GM12878 (cell line): ENCODE measurements at regions not wholly inside any gene's neighbourhood (a gene's known extent, or its start where the extent isn't known, plus 50 kb on each side); places are given as distances from the start of the nearest gene placed in this dataset.

Experiments
- ATAC-seq: fragments of 200-7000 bp; cut with Tn5 transposase; 3 replicates; pipeline ENCODE4 v1.9.1; 2020; ENCODE audit warnings: mild to moderate bottlenecking, moderate library complexity
- BruUV-seq: library from RNA; stranded (reverse); fragments of 400-500 nt; replicated peaks from 2 replicates; lab custom pipeline; 2021; lab: Mats Ljungman, UMichigan
- CTCF ChIA-PET: fragments of 300-600 bp; sonication (Branson Sonifier 250); formaldehyde crosslinking; extraction: SDS; loops from one replicate; lab custom pipeline; 2021; ENCODE audit warnings: inconsistent platforms; lab: Yijun Ruan, JAX
- POLR2A ChIA-PET: fragments of 350-600 bp; formaldehyde crosslinking; extraction: SDS; loops from one replicate; lab custom pipeline; 2021; ENCODE audit warnings: inconsistent platforms; lab: Charles Lee
- RAD21 ChIA-PET: fragments of 300-600 bp; sonication (Branson Sonifier 250); formaldehyde crosslinking; loops from one replicate; lab custom pipeline; 2023; ENCODE audit warnings: antibody characterized with exemption; ENCODE audit not compliant: unreplicated experiment; lab: Charles Lee
- SMC1A ChIA-PET: fragments of 300-600 bp; sonication (Branson Sonifier 250); formaldehyde crosslinking; loops from one replicate; lab custom pipeline; 2023; ENCODE audit not compliant: unreplicated experiment, uncharacterized antibody; lab: Charles Lee
- DNase-seq: peaks from one replicate; pipeline ENCODE4 v3.0.0-alpha.2; 2011; ENCODE audit warnings: low read depth, low spot score
- FAIRE-seq: peaks from 3 replicates; lab custom pipeline; 2011; peaks lifted over from hg19 to GRCh38; lab: Jason Lieb, UNC
- H2AFZ ChIP-seq: 2 replicates; pipeline ENCODE4 v1.6.0; 2011; ENCODE audit warnings: low read depth, low read length, control low read depth; ENCODE audit not compliant: control insufficient read depth
- H3K27ac ChIP-seq: 2 replicates; pipeline ENCODE4 v1.5.1; 2011; ENCODE audit warnings: control low read depth; ENCODE audit not compliant: control insufficient read depth, insufficient read depth
- H3K27me3 ChIP-seq, 2 experiments: replicated peaks in 1 of 2; 2 replicates each; pipeline versions ENCODE4 v1.6.0 to v1.6.1; 2011; ENCODE audit warnings: low read length in 1 of 2; ENCODE audit not compliant: control insufficient read depth in 2 of 2, insufficient read depth in 2 of 2
- H3K36me3 ChIP-seq, 2 experiments: 2 replicates each; pipeline ENCODE4 v1.5.1; 2011; ENCODE audit warnings: low read length in 1 of 2; ENCODE audit not compliant: control insufficient read depth in 2 of 2, insufficient read depth in 2 of 2
- H3K4me1 ChIP-seq: 2 replicates; pipeline ENCODE4 v1.6.1; 2011; ENCODE audit warnings: mild to moderate bottlenecking, low read length, moderate library complexity, mixed read lengths; ENCODE audit not compliant: control insufficient read depth, insufficient read depth
- H3K4me2 ChIP-seq: 2 replicates; pipeline ENCODE4 v1.6.0; 2011; ENCODE audit warnings: control low read depth; ENCODE audit not compliant: control insufficient read depth, insufficient read depth
- H3K4me3 ChIP-seq: fragments of 200-600 bp; sonication (generic); 2 replicates; pipeline ENCODE4 v1.5.1; 2016
- H3K79me2 ChIP-seq: 2 replicates; pipeline ENCODE4 v1.6.0; 2011; ENCODE audit warnings: low read length; ENCODE audit not compliant: control insufficient read depth, insufficient read depth
- H3K9ac ChIP-seq: 2 replicates; pipeline ENCODE4 v1.8.0; 2011; ENCODE audit warnings: low read length, control low read depth, mixed read lengths; ENCODE audit not compliant: control insufficient read depth, insufficient read depth
- H3K9me3 ChIP-seq: replicated peaks from 3 replicates; pipeline ENCODE4 v1.5.1; 2011; ENCODE audit warnings: mild to moderate bottlenecking, low read length; ENCODE audit not compliant: control insufficient read depth, insufficient read depth
- H4K20me1 ChIP-seq: 2 replicates; pipeline ENCODE4 v1.6.0; 2011; ENCODE audit not compliant: control insufficient read depth, insufficient read depth
- ATF3 ChIP-seq: IDR thresholded peaks from 2 replicates; pipeline ENCODE4 v1.6.1; 2011; ENCODE audit warnings: low read depth, mild to moderate bottlenecking, low read length, moderate library complexity, borderline replicate concordance; ENCODE audit errors: extremely low read depth
- CUX1 ChIP-seq: IDR thresholded peaks from 2 replicates; pipeline ENCODE4 v1.6.1; 2012; ENCODE audit warnings: improper control_type of control experiment, low read depth, low read length; ENCODE audit not compliant: insufficient replicate concordance
- ELK1 ChIP-seq: IDR thresholded peaks from 2 replicates; pipeline ENCODE4 v1.6.1; 2012; ENCODE audit warnings: low read depth, low read length, improper control_type of control experiment
- ETV6 ChIP-seq, 2 experiments: fragments of 450-650 bp in 1 of 2; IDR thresholded peaks in 1 of 2; conservative IDR thresholded peaks in 1 of 2; 2 replicates each; pipeline ENCODE4 v1.6.1; 2014; ENCODE audit warnings: antibody characterized with exemption in 1 of 2, borderline replicate concordance in 1 of 2, low read depth in 1 of 2, mild to moderate bottlenecking in 1 of 2, moderate library complexity in 1 of 2
- TCF3 ChIP-seq: IDR thresholded peaks from 2 replicates; pipeline ENCODE4 v1.6.1; 2012; ENCODE audit warnings: low read depth, mild to moderate bottlenecking, low read length, borderline replicate concordance; ENCODE audit not compliant: insufficient read depth
- WGBS: methylation state at CpG from one replicate; pipeline ENCODE4 v1.1.6; 2016; ENCODE audit warnings: low lambda C conversion rate; ENCODE audit not compliant: insufficient replicate concordance, insufficient coverage; ENCODE audit errors: missing lambda C conversion rate; 5-methylcytosine and 5-hydroxymethylcytosine counted together
- in situ Hi-C: fragments of 300-500 bp; cut with MboI; formaldehyde crosslinking; loops from 9 replicates; pipeline ENCODE4 v1.14.3; 2018; ENCODE audit warnings: mixed read lengths
- intact Hi-C: fragments of 100-400 bp; cut with micrococcal nuclease; formaldehyde crosslinking; loops from one replicate; pipeline ENCODE4 v1.14.2; 2022; ENCODE audit not compliant: unreplicated experiment

DNA sequence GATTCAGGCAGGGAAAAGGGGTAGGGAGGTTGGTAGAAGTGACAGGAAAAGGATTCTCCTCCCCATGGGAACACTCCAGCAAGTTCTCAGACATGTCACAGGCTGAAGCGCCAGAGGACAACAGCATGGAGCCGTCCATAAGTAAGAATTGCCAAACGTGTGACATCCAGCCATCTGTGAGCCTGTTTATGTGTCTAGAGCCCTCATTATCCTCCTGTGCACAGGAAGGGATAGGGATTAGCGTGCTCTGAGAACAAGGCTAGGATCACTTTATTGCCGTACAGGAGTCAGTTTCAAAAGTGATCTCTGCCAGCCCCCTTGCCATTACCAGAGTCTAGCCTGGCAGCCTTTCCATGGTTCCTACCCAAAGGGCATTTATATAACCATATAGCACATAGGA lies 549.5 kb downstream of the NTRK3 start (continued):
- TF ChIP-seq TCF3: no peak
- TF ChIP-seq, all 136 proteins: peak for 0

- DNase-seq: no peak
- no peaks in the 10 kb centered on the region; the same call in 2 of the 3 replicates for H3K9me3 ChIP-seq
- ATAC-seq: no peak
- ChIA-PET RAD21 (no interaction called here), POLR2A (no interaction called here), CTCF (no interaction called here), SMC1A (no interaction called here)
- intact Hi-C loops (no loop called here), in situ Hi-C loops (no loop called here)
- TF ChIP-seq ELK1 (no peak), ETV6 (conservative IDR thresholded peaks at IDR 0.05 in 1 of 2, IDR thresholded peaks at IDR 0.05 in 1 of 2; ENCODE audit: borderline replicate concordance in 1 of 2, low read depth in 1 of 2) (no peak)
- no peak overlapping the region for H3K4me3 ChIP-seq
- H3K4me1 ChIP-seq: no peaks in the 10 kb centered on the region
- FAIRE-seq: no peak
- no peaks in the 10 kb centered on the region for H3K36me3 ChIP-seq
- H3K4me2 ChIP-seq: no peak overlapping the region
- WGBS: 42% methylated on average over 1 of the region's 1 CpG
- H3K79me2 ChIP-seq: no peaks in the 10 kb centered on the region
- BruUV-seq: no TSS peak
- no peak overlapping the region for H3K27ac ChIP-seq
- no peak overlapping the region for H2AFZ ChIP-seq
- H3K27me3 ChIP-seq: 0 out of 4 replicates have a peak, but pooled peaks cover 0 to 2% of the 10 kb centered on the region in 2 experiments
- no peaks in the 10 kb centered on the region for H4K20me1 ChIP-seq
- H3K9ac ChIP-seq: no peak overlapping the region
These were observed 550.5 kb downstream of the NTRK3 start for GRCh38 chr15:87706001-87706400.

- ChIA-PET CTCF (no interaction called here), SMC1A (no interaction called here), POLR2A (no interaction called here), RAD21 (no interaction called here)
- Histone ChIP-seq H3K27me3 (0 out of 4 replicates have a peak, but pooled peaks cover 0 to 2% of the 10 kb centered on the region in 2 experiments), H3K4me1 (no peaks in the 10 kb centered on the region), H4K20me1 (no peaks in the 10 kb centered on the region), H2AFZ (no peak overlapping the region), H3K4me2 (no peak overlapping the region), H3K79me2 (no peaks in the 10 kb centered on the region), H3K9me3 (no peaks in the 10 kb centered on the region), H3K9ac (no peak overlapping the region), H3K4me3 (no peak overlapping the region), H3K36me3 (no peaks in the 10 kb centered on the region), H3K27ac (no peak overlapping the region)
- in situ Hi-C loops (no loop called here), intact Hi-C loops (no loop called here)
- DNase-seq (no peak), ATAC-seq (no peak), FAIRE-seq (no peak)
- BruUV-seq: no TSS peak
- 76% methylated on average over 5 of the region's 5 CpGs for WGBS
- TF ChIP-seq CUX1: no peak
- TF ChIP-seq ATF3: no peak
These were observed 552.3 kb downstream of the NTRK3 start for GRCh38 chr15:87704276-87704675.
